ENCODE measurements at regions not wholly inside any gene's neighbourhood (a gene's known extent, or its start where the extent isn't known, plus 50 kb on each side); places are given as distances from the start of the nearest gene placed in this dataset.

DNA sequence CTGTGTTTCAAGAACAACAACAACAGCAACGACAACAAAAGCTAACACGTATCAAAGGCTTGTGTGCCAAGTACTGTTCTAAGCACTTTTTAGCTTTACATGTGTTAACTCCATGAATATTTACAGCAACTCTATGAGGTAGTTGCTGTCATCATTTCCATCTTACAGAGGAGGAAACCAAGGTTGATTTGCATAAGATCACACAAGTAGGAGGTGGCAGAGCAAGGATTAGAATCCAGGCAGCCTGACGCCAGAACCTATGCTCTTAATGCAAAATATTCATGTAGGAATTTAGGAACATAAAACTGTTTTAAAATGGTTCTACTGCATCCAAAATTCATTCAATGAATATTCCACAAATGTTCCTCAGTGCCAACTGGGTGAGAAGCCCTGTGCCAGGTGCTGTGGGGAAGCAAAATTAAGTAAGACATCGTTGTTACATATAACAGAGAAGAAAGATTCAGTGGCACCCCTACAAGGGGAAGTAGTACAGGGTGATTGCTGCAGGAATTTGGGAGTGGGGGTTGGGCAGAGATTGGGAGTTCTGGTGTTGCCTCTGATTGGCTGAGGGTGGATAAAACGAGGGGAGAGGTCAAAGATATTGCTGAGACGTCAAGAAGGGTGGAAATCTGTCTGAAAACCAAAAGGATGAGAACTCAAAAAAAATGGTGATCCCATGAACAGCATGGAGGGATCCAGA is 86.1 kb upstream of the ARHGAP20 start:
- RAD21 ChIA-PET (ENCODE audit: unreplicated experiment) = interaction anchor here (0.9 to 2.3 kb wide), 5 partner anchors 15 to 154 kb away, joined by 4 to 7 read pairs (median 6); no protein-coding TSS in a partner anchor
- Histone ChIP-seq H3K36me3 (ENCODE audit: control insufficient read depth in 2 of 2, insufficient read depth in 2 of 2, low read length in 1 of 2) (no peaks in the 10 kb centered on the region), H3K4me2 (ENCODE audit: control insufficient read depth, insufficient read depth) (no peak overlapping the region), H4K20me1 (ENCODE audit: control insufficient read depth, insufficient read depth) (no peaks in the 10 kb centered on the region), H3K79me2 (ENCODE audit: control insufficient read depth, insufficient read depth, low read length) (no peaks in the 10 kb centered on the region), H3K27ac (ENCODE audit: control insufficient read depth, insufficient read depth) (no peak overlapping the region), H3K4me3 (no peak overlapping the region), H3K9me3 (replicated peaks; ENCODE audit: control insufficient read depth, insufficient read depth, low read length) (no peaks in the 10 kb centered on the region; the same call in 2 of the 3 replicates), H2AFZ (ENCODE audit: control insufficient read depth, low read depth, low read length) (no peak overlapping the region), H3K4me1 (ENCODE audit: control insufficient read depth, insufficient read depth, low read length) (peaks cover 4% of the 10 kb centered on the region), H3K27me3 (replicated peaks in 1 of 2; ENCODE audit: control insufficient read depth in 2 of 2, insufficient read depth in 2 of 2, low read length in 1 of 2) (no peaks in the 10 kb centered on the region), H3K9ac (ENCODE audit: control insufficient read depth, insufficient read depth, low read length) (no peak overlapping the region)
- SMC1A ChIA-PET (ENCODE audit: uncharacterized antibody, unreplicated experiment) = interaction anchor here (0.8 to 2.1 kb wide), 4 partner anchors 14 to 154 kb away, joined by 3 to 11 read pairs (median 4); no protein-coding TSS in a partner anchor
- no TSS peak for BruUV-seq (replicated peaks)
- WGBS (ENCODE audit: insufficient coverage, insufficient replicate concordance, low lambda C conversion rate, missing lambda C conversion rate) = 14% methylated on average over 6 of the region's 6 CpGs
- POLR2A ChIA-PET = interaction anchor here (0.8 to 1.8 kb wide), 2 partner anchors 153 to 579 kb away, joined by 3 to 6 read pairs; no protein-coding TSS in a partner anchor
- in situ Hi-C loops (cut with MboI) (no loop called here), intact Hi-C loops (cut with micrococcal nuclease; ENCODE audit: unreplicated experiment) (no loop called here)
- DNase-seq (ENCODE audit: low read depth, low spot score) (no peak), ATAC-seq (no peak), FAIRE-seq (no peak)
- no peak for TF ChIP-seq BMI1 (IDR thresholded peaks at IDR 0.05; ENCODE audit: borderline replicate concordance)
- no peak for TF ChIP-seq MEF2B (IDR thresholded peaks at IDR 0.05; ENCODE audit: partially characterized antibody, poor library complexity, severe bottlenecking)
- TF ChIP-seq ASH2L (IDR thresholded peaks at IDR 0.05; ENCODE audit: borderline replicate concordance, low read depth) = no peak
- TF ChIP-seq KAT2A (conservative IDR thresholded peaks at IDR 0.05; ENCODE audit: control insufficient read depth, low read depth, low read length) = no peak
- TF ChIP-seq HDGF (IDR thresholded peaks at IDR 0.05) = no peak
- no peak for TF ChIP-seq TARDBP (IDR thresholded peaks at IDR 0.05; ENCODE audit: borderline replicate concordance)
- TF ChIP-seq NKRF (conservative IDR thresholded peaks at IDR 0.05) = 0 out of 2 replicates have a peak, but pooled peaks have one; percentile 26
- CTCF ChIA-PET = interaction anchor here (0.8 kb wide), 1 partner anchor 431 kb away, joined by 3 read pairs; no protein-coding TSS in a partner anchor

Measured in GM12878 (cell line).